Ureter (tissue), 1 donor: ENCODE measurements at regions not wholly inside any gene's neighbourhood (a gene's known extent, or its start where the extent isn't known, plus 50 kb on each side); places are given as distances from the start of the nearest gene placed in this dataset.

Source experiments
- DNase-seq: peaks from one replicate; pipeline ENCODE4 v3.0.0-alpha.2; 2020; ENCODE audit warnings: low spot score
- donor health status: DM: yes; HTN: yes; CAD: no.

DNA sequence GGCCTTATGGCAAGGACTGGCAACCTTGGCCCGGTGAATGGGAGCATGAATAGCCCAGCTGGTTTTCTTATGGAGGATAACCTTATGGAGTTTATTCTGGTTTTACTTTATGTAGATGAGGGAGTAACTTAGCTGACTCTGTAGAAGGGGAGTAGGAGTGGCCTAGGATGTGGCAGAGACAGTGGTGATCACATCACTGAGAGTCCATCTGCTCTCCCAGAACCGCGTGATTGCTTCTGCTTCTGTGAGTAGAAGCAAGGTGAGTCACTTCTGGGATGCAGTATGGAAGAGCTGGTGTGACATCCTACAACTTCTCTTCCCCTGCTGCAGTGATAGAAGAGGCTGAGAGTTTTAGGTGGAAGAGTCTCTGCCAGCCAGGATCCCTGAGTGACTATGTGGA, 129.2 kb downstream of the RPS24 start:
- DNase-seq = no peak

DNA sequence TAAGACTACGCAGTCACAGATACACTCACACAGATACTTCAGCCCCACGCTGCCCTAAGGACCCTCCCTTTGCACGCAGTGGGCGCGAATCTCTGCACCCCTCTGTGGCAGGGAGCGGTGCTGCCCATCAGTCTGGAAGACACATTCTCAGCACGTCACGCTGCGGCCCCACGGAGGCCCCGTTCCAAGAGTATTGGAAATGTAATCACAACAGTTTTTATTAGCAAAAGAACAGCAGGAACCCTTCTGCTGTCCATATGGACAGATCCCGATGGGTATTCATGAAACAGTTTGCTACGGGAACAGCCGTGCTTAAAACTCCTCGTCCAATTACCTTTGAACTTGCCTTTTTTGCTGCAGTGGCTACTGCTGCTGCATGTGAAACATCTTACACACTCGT, 131.0 kb downstream of the RPS24 start:
- DNase-seq = no peak

DNA sequence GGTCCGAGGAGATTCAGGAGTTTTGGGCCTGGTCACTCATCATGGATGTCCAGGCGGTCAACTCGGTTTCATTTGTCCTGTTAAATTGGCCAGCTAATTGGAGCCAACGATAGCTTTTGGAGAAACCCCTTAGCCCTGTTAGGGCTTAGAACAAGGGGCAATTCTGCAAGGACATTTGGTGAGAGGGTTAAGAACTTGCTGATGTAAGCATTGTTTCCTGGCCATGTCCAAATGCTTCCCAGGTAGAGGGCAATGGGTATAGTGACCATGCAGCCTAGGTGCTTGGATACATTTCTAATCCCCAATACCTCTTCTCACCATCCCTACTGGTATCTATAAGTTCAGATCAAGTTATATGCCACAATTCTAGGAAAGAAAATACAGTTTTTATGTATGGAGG, 131.5 kb downstream of the RPS24 start:
- DNase-seq = no peak

DNA sequence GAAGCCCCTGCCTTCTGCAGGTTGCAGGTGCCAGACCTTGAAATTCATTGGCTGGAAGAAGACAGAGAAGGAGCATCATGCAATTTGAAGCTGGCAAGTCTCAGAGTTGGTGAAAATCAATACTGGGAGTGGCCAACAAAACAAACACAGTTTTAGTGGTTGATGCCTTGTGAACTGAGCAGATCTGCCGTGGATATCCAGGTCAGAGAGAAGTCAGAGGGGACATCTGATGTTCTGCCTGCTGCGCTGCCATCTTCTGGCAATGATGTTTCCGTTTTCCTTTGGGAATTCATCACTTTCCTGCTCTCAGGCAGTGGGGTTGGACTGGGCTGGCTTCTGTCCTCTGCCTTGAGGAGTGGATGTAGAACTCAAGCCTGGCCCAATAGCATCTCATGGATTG, 132.0 kb downstream of the RPS24 start:
- DNase-seq = no peak

DNA sequence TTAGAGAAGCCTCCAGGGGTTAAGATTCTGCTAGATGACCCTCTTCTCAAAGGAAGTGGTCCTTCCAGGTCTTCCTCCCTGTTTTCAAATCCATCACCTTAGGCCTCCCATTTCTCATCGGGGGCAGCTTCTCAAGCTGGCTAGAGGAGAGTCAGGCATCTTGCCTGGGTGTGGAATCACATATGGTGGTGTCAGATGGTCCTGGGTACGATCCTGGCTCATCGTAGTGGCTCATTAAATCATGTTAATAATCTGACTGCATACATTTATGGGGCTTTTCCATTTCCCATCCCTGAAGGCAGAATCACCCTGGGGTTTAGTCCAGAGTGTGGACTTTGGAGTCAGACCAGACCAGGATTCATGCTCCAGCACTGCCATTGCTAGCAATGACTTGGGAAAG, 132.6 kb downstream of the RPS24 start:
- DNase-seq = no peak

DNA sequence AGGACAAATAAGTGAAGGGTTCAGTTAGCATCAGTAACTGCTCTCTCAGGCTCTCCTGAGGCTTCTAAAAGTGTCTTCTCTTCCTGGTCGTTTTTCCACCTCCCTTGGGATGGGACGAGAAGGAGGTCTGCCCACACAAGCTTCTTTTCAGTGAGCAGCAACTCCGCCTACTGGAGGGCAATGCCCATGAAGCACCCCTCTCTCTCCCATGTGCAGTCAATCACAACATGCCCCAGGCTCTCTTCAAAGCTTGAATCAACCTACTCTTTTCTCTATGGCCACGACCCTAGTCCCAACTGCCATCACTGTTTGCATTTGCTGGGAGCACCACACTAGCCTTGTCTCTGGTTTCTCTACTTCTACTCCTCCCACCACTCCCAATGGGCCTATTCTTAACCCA, 135.6 kb downstream of the RPS24 start:
- DNase-seq = no peak

DNA sequence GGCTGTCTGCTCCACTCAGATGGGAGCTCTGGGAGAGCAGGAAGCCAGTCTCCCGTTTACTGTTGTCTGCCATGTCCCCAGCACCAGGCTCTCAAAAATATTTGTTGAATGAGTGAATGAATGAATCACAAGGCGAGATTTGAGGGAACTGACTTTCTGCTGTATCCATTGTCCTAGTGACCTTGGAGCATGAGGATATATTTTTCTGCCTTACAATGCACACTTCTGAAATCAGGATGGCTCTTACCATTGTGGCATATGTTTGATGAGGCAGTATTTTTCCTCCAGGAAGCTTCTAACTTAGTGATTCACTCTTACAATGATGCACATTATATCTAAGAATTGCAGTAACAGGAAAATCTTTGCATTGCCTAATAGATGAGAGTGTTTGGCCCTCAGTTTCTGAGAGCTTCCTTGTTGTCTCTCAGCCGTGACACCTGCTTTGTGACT, 136.4 kb downstream of the RPS24 start:
- no peak for DNase-seq

DNA sequence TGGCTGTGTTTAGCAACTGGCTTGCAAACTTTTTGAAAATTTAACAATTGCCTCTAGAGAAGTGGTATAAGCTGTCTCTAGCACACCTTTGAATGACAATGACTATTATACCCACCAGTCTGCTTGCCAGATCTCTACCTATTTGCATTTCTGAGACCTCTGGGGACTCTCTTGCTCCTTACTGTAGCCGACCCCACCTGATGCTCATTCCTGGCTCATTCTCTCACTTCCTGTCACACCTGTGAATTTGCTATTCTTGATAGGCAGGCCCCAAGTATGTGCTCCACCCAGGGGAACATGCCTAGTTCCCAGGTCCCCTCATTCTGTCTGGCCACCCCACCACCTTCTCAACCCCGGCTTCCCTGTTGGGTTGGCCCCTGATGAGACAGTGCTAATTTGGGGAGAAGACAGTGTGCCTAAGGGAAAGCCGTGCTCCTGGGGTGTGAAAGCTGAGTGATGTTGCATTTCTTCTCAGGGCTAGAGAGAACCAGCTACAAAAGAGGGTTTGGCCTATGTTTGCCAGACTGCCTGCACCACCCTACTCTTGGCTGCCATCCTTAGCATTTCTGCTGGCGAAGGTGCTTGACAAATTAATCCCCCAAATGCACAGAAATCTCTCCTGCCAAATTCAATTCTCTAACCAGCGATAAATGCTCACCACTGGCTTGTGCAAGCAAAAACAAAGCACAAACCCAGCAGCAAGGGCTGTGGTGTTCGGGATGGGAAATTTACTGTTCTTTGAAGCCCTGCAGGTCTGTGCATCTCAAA, 138.2 kb downstream of the RPS24 start:
- no peak for DNase-seq

DNA sequence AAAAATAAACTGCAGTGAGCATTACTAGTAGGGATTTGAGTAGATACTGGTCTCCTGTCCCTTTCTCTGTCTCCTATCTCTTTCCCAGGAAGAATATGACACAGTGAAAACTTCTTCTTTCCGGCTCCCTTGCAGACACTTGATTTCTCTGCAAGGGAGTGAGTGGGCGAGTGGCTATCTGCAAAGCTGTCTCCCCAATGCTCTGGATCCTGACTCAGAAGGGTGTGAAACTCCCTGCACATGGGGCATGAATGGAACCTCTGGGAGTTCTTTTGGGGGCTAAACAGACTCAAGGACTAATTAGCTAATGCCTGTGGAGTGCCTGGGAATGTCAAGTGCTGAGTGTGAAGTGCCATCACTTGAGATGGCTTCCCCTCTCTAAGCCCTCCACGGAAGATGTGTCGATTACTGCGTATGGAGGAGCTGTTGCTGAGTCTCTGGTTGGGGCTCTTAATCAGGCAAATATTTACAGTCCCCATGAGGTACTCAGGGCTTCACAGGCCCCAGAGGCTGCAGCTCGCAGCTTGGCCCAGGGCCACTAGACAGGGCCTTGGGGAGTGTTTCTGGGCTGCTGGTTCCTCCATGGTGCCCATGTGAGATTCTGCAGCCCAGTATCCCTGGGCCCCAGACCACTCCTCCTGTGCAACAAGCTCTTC, 139.8 kb downstream of the RPS24 start:
- DNase-seq = no peak

DNA sequence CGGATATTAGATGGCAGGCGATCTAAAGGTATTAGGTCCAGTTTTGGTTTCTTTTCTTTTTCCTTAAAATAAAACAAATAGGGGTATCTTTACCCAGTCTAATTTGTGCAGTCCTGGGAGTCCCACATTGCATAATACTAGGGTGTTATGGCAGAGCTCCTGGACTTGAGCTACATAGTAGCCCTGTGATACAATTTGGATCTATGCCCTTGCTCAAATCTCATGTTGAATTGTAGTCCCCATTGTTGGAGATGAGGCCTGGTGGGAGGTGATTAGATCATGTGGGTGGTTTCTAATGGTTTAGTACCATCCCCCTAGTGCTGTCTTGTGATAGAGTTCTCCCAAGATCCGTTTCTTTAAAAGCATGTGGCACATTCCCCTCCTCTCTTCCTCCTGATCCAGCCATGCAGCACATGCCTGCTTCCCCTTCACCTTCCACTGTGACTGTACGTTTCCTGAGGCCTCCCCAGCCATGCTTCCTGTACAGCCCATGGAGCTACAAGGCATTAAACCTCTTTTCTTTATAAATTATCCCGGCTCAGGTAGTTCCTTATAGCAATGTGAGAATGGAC, 141.9 kb downstream of the RPS24 start:
- DNase-seq = no peak

DNA sequence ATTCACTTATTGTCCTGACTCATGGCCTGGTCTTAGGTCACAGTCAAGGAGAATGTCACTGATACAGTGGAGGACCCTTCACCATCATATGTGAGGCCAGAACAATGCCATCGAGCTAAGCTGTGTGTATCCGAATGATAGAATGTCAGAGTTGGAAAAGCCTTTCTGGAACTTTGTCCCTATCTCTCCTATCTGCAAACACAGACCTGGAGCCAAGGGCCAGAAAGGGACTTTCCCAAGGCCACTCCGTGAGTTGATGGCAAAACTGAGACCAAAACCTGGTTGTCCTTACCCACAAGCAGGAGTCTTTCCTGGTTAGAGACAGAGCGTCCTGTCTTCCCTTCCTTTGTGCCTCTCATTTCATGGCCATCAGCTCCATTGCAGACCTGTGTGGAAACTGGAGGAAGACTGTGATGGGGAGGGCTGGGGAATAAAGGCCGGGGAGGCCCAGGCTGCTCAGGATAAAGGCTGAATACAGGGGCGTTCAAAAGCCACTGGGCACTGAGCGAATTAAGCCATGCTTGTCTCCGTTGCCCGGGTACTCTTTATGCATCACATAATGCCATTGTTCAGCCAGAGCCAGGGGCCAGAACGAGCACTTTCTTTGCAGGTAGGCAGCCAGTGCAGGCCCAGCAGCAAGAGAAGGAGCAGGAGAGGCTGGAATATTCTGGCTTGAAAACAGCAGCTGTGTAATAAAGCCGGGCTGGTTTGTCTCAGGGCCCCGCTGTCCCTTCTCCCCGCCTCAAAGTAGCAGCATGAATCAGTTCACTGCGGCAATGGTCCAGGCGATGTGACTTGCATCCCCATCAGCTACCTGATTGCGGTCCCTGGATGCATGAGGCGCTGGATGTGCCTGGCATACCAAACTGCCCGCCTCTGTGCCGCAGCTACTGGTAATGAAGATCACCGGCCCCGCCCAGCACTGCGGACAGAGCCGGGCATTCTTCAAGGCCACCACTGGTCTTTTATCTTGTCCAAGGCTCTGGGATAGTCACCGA, 143.0 kb downstream of the RPS24 start:
- no peak for DNase-seq

DNA sequence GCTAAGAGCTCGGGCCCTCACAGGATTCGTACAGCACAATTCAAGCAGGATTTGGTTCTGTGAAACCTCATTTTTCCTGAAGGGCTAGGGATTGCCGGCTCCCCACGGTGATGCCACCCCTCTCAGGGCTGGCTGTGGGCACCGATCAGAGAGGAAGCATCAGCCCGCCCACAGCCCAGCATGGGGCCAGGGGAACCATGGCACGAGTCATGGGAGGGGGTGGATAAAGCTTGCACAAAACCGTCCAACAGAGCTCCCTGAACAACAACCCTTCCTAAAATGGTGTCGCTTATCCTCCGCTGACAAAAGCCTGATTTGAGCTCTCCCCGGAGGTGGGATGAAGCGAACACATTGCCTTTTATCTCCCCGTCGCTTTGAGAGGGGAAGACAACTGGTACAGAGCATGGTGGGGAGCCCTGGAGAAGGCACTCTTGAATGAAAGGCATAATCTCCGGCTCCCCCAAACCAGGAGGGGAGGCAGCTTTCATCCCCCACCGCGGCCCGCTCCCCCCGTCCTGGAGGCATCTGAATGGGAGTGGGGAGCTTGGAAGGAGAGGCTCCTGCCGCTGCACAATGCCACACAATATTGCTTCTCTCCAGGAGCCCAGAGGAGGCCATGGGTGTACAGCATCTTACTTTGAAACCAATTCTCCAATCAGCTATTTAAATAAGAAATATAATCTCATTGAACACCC, 144.0 kb downstream of the RPS24 start:
- DNase-seq = no peak

DNA sequence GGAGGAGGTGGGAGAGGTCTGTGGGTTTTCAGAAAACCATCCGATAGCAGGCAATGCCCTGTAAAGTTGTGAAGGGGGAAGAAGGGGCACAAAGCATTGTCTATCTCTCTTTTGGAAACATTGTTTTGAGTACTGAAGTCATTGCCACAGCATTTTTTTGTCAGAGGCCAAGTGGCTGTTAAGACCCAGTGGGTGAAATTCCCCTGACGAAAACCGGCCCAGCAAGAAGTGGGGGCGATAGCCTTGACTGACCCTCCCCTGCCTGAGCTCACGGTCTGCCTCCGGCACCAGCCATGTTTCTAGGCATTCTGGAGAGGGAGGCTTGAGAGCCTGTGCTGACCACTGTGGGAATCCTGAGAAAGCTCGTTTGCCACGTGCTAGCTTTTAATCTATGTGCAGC, 144.7 kb downstream of the RPS24 start:
- no peak for DNase-seq

DNA sequence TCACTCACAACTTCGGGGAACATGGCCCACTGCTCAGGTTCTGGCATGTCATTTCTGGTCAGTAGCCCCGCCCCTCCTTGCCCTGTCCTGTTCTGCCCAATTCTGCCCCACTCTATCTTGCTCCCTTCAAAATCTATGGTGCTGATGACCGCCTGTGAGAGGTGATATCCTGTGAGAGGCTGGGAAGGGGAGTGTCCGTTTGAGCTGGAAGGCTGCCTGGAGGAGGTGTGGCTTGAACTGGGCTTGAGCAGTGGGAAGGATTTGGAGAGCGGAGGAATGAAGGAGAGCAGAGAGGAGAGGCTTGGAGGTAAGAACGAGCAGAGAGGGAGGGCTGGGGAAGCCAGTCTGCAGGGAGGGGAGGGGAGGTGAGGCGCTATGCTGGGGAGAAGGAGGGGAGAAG, 145.3 kb downstream of the RPS24 start:
- DNase-seq = peak; percentile 57

DNA sequence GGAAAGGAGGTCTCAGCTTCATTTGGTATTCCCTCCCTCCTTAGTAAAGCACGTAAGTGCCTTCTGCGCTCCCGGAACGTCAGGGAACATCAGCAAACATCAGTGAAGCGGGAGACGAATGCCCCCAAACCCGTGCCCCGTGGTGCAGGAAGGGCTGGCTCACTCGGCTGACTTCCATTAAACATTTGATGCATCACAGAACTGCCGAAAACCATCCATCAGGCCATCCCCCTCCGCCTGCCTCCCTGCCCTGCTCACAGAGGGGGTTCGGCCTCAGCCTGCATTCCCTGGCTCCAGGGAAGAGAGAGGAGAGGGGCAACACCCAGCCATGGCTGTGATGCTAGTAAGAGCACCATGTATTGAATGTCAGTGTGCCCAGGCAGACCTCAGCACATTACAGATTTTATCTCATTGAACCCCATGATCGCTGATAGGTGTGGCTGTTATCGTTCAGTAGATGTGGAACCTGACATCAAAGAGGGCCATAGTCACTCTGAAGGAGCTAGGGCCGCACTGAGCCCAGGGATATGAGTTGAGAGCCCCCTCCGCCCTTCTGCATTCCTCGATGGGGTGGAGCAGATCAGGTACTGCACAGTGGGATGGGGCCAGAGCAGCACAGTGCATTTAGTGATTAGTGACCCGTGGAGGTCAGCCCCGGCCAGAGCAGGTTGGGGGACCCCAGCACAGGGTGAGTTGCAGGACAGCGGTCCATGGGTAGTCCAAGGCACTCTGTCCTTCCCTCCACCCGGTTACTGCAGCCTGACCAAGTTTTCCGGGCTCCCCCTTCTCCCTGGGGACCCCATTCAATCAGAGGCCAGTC, 146.4 kb downstream of the RPS24 start:
- no peak for DNase-seq

DNA sequence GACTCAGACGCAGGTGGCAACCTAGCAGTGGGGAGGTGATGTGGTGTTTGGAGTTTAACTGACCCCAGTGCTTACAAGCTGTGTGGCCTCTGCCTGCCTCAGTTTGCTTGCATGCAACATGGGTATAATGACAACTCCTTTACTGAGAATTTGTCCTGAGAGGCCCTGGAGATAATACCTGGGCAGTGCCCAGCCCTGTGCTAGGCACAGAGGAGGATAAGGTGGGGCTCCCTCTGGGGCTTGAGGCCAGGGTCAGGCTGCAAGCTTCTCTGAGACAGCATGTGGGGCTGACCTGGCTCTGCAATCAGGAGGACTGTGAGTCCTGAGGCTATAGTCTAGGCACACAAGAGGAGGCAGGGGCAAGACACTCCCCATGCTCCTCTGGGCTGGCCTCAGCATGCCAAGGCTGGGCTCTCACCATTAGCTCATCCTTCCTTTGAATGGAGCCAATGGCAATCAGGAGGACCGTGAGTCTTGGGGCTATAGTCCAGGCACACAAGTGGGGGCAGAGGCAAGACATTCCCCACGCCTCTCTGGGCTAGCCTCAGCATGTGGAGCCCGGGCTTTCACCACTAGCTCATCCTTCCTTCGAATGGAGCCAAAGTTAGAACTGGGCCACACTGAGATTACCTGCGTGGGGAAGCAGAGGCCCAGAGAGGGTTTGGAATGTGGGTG, 147.9 kb downstream of the RPS24 start:
- DNase-seq = no peak

DNA sequence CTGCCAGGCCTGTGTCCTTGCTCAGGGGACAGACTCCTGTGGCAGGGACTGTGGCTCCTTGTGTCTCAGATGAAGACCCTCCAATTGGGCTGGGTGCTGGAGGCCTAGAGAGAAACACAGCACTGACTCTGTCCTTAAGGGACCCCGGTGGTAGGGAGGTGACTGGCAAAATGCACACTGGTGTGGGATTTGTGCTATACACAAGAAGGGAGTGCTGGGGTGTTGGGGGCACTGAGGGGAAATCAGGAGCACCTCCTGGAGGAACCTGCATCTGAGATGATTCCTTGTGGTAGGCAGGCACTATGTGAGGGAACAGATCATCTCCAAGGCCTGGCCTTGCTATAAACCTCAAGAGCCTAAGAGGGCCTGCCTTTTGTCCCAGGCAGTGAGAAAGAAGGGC, 149.2 kb downstream of the RPS24 start:
- no peak for DNase-seq

DNA sequence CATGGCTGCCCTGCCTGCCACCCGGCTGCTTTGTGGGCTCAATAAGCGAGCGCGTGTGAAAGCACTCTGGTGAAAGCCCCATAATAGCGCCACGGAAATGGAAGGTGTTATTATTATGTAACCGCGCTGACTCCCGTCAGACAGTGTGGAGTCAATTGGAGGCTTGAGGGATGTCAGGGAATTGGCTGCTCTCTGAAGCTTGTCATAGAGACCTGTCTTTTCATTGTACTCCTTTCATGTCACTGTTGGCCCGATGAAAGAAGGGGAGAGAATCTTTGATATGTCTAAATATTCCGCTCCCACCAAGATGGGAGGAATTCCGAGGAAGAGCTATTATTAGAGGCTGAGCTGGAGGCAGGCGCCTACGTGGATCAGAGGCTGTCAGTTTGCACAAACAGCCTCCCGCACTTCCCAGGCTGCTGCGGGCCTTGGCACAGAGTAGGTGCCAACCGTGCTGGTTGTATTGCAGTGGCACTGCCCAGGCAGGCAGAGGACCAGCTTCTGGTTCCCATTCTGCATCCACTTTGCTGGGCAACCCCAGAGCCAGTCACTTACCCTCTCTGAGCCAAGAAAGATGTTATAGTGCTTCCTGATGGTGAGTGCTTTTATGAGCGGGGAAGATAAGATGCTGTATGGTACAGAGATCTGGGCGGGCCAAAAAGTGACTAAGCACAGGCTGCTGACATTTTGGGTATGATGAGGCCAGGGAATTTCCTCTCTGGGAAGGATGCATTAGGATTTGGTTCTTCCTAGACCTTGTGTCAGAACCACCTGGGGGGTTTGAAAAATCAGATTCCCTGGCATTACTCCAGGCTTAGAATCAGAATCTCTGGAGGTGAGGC, 151.4 kb downstream of the RPS24 start:
- DNase-seq = no peak

DNA sequence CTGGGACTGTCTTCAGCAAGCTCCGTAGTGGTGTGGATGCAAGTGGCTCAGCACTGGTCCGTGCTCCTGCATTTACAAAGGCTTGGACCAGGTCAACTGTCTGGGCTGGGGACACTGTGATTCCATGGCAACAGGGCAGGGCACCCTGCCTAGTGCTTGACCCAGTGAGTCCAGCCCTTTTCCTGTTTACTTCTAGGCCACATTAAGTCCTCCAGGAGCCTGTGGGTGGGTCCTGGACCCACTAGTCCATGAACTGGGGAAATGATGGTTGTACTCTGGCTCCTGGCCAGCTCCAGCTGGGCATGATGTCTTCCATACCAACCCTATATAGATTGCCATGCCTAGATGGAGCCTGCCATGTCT, 152.0 kb downstream of the RPS24 start:
- no peak for DNase-seq
